GM12874 (cell line): ENCODE measurements at regions not wholly inside any gene's neighbourhood (a gene's known extent, or its start where the extent isn't known, plus 50 kb on each side); places are given as distances from the start of the nearest gene placed in this dataset.

Source experiments
- CTCF ChIP-seq: IDR thresholded peaks from 2 replicates; pipeline ENCODE4 v1.5.1; 2011; ENCODE audit warnings: low read depth, mild to moderate bottlenecking, control low read depth, low read length, moderate library complexity; ENCODE audit not compliant: insufficient read depth

GRCh38 chr12:91894911-91895310, 250.7 kb downstream of the BTG1 start:
- TF ChIP-seq CTCF: no peak

GRCh38 chr12:91893476-91893875, 252.2 kb downstream of the BTG1 start:
- TF ChIP-seq CTCF: no peak

- no peak for TF ChIP-seq CTCF
Measured at GRCh38 chr12:91892081-91892855, 253.4 kb downstream of the BTG1 start.

GRCh38 chr12:91890742-91891141, 254.9 kb downstream of the BTG1 start:
- no peak for TF ChIP-seq CTCF

- no peak for TF ChIP-seq CTCF
Measured at GRCh38 chr12:91889910-91890309, 255.7 kb downstream of the BTG1 start.

- no peak for TF ChIP-seq CTCF
Measured at GRCh38 chr12:91889059-91889458, 256.6 kb downstream of the BTG1 start.

- TF ChIP-seq CTCF: no peak
Measured at GRCh38 chr12:91887957-91888356, 257.7 kb downstream of the BTG1 start.
